B cell (primary cell): ENCODE measurements at regions not wholly inside any gene's neighbourhood (a gene's known extent, or its start where the extent isn't known, plus 50 kb on each side); places are given as distances from the start of the nearest gene placed in this dataset.

Experiments used
- ATAC-seq: fragments of 200-7000 bp; cut with Tn5 transposase; one replicate; pipeline ENCODE4 v1.10.0; 2021; ENCODE audit warnings: low read depth, mild to moderate bottlenecking, moderate number of reproducible peaks, moderate library complexity
- CTCF ChIA-PET: fragments of 350-600 bp; sonication (Branson Sonifier 250); formaldehyde crosslinking; loops from one replicate; lab custom pipeline; 2021; ENCODE audit warnings: antibody characterized with exemption, inconsistent platforms; lab: Charles Lee
- POLR2A ChIA-PET: fragments of 350-600 bp; sonication (Branson Sonifier 250); formaldehyde crosslinking; loops from one replicate; lab custom pipeline; 2021; ENCODE audit warnings: antibody characterized with exemption; lab: Charles Lee
- DNase-seq: peaks from one replicate; pipeline ENCODE4 v3.0.0; 2013
- H2AFZ ChIP-seq: 2 replicates; pipeline ENCODE4 v1.6.1; 2012; ENCODE audit warnings: mild to moderate bottlenecking, low read depth, low read length; ENCODE audit not compliant: insufficient read depth, poor library complexity, severe bottlenecking
- H3K27ac ChIP-seq, 2 donors: 1 replicate in 1 of 2; 2 replicates in 1 of 2; pipeline ENCODE4 v1.5.1; 2012 to 2013; ENCODE audit warnings: low read length in 2 of 2, mild to moderate bottlenecking in 2 of 2, moderate library complexity in 1 of 2
- H3K27me3 ChIP-seq, 4 experiments: fragments of 200-600 bp in 1 of 4; sonication (generic) in 1 of 4; replicated peaks in 1 of 4; 1 replicate in 2 of 4; 2 replicates in 2 of 4; pipeline versions ENCODE4 v1.6.1 to v1.7.0; 2013 to 2016; ENCODE audit warnings: low read length in 3 of 4, mild to moderate bottlenecking in 2 of 4, mixed read lengths in 1 of 4, moderate library complexity in 1 of 4; ENCODE audit not compliant: insufficient read depth in 4 of 4, control insufficient read depth in 3 of 4; ENCODE audit errors: control extremely low read depth in 1 of 4
- H3K36me3 ChIP-seq, 2 experiments: replicated peaks in 1 of 2; 1 replicate in 1 of 2; 2 replicates in 1 of 2; pipeline versions ENCODE4 v1.6.1 to v1.7.1; 2013; ENCODE audit warnings: low read length in 1 of 2; ENCODE audit not compliant: insufficient read depth in 2 of 2, control insufficient read depth in 1 of 2; ENCODE audit errors: control extremely low read depth in 1 of 2, extremely low read depth in 1 of 2
- H3K4me1 ChIP-seq, 2 donors: fragments of 200-600 bp in 1 of 2; sonication (generic) in 1 of 2; 1 replicate in 1 of 2; 2 replicates in 1 of 2; pipeline versions ENCODE4 v1.5.1 to v1.6.1; 2013 to 2017; ENCODE audit warnings: low read length in 2 of 2; ENCODE audit not compliant: control insufficient read depth in 2 of 2, insufficient read depth in 2 of 2
- H3K4me2 ChIP-seq: replicated peaks from 2 replicates; pipeline ENCODE3; 2012; ENCODE audit warnings: mild to moderate bottlenecking, low read depth, low read length; ENCODE audit not compliant: poor library complexity, severe bottlenecking
- H3K4me3 ChIP-seq, 5 experiments: fragments of 200-600 bp in 1 of 5; sonication (generic) in 1 of 5; 1 replicate in 3 of 5; 2 replicates in 2 of 5; pipeline versions ENCODE4 v1.5.1 to v1.7.0; 2011 to 2016; ENCODE audit warnings: low read length in 4 of 5, mild to moderate bottlenecking in 4 of 5, low read depth in 2 of 5, control low read depth in 1 of 5, moderate library complexity in 1 of 5; ENCODE audit not compliant: insufficient read depth in 1 of 5; ENCODE audit errors: control extremely low read depth in 1 of 5, extremely low read depth in 1 of 5
- H3K79me2 ChIP-seq: fragments of 200-600 bp; sonication (generic); one replicate; pipeline ENCODE4 v1.6.0; 2016; ENCODE audit warnings: low read length; ENCODE audit not compliant: control insufficient read depth, insufficient read depth
- H3K9ac ChIP-seq: fragments of 200-600 bp; sonication (generic); 2 replicates; pipeline ENCODE4 v1.6.1; 2017; ENCODE audit warnings: mild to moderate bottlenecking, low read length, moderate library complexity
- H3K9me3 ChIP-seq, 3 donors: one replicate each; pipeline versions ENCODE4 v1.6.1 to v1.7.1; 2013; ENCODE audit warnings: low read length in 2 of 3; ENCODE audit not compliant: control insufficient read depth in 2 of 3, insufficient read depth in 1 of 3; ENCODE audit errors: control extremely low read depth in 1 of 3
- H4K20me1 ChIP-seq: 2 replicates; pipeline ENCODE4 v1.6.0; 2012; ENCODE audit warnings: mild to moderate bottlenecking, low read length; ENCODE audit not compliant: insufficient read depth, control insufficient read depth, poor library complexity, severe bottlenecking
- H3K27ac Mint-ChIP-seq: one replicate; pipeline ENCODE4 v1.8.0; 2021; ENCODE audit warnings: mixed read lengths
- H3K27me3 Mint-ChIP-seq: one replicate; pipeline ENCODE4 v1.8.0; 2021; ENCODE audit warnings: mixed read lengths
- H3K4me1 Mint-ChIP-seq: one replicate; pipeline ENCODE4 v1.8.0; 2021; ENCODE audit warnings: mixed read lengths
- H3K4me3 Mint-ChIP-seq: one replicate; pipeline ENCODE4 v1.8.0; 2021; ENCODE audit warnings: mixed read lengths
- H3K9me3 Mint-ChIP-seq: one replicate; pipeline ENCODE4 v1.8.0; 2022; ENCODE audit warnings: mixed read lengths; ENCODE audit not compliant: insufficient read depth
- EZH2 ChIP-seq: IDR thresholded peaks from 2 replicates; pipeline ENCODE4 v1.6.1; 2012; ENCODE audit warnings: borderline replicate concordance, low read depth, mild to moderate bottlenecking, moderate library complexity, low read length; ENCODE audit not compliant: insufficient read depth, poor library complexity, severe bottlenecking
- WGBS: methylation state at CpG from one replicate; pipeline ENCODE4 v1.1.5; 2013; ENCODE audit warnings: missing lambda C conversion rate; ENCODE audit not compliant: insufficient coverage; 5-methylcytosine and 5-hydroxymethylcytosine counted together
- intact Hi-C: fragments of 100-400 bp; cut with micrococcal nuclease; formaldehyde crosslinking; loops from one replicate; pipeline ENCODE4 v1.10.0; 2022
- TF ChIP-seq, protein P1 (sequence below): fragments of 200-600 bp; IDR thresholded peaks from one replicate; pipeline ENCODE4 v1.8.0; 2022; ENCODE audit warnings: antibody characterized with exemption, mild to moderate bottlenecking

DNA sequence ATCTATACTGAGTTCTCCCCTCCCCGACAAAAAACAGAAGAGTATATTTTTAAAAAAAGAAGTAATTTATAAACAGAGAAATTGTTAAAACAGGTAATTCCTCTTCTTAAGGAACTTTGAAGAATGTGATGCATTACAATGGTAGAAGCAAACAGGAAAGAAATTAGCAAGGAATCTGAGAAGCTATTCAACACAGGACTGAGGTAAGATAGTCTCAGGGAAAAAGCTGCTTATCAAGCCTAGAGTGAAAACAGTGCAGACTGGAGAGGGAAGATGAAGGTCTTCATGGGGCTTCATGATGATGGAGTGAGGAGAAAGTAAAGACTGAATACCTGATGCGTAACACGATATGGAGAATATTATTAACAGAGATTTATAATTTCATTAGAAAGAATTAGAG lies 880.0 kb downstream of the SLC16A7 start:
- no peak overlapping the region for H3K4me3 ChIP-seq
- H3K36me3 ChIP-seq = no peaks in the 10 kb centered on the region
- no peaks in the 10 kb centered on the region for H4K20me1 ChIP-seq
- H3K9me3 Mint-ChIP-seq = no peaks in the 10 kb centered on the region
- CTCF ChIA-PET = no interaction called here
- no peak overlapping the region for H3K9ac ChIP-seq
- H3K4me3 Mint-ChIP-seq = no peak overlapping the region
- H3K27ac ChIP-seq = no peak overlapping the region
- H3K27me3 ChIP-seq = no peaks in the 10 kb centered on the region
- POLR2A ChIA-PET = no interaction called here
- H3K4me1 ChIP-seq = no peaks in the 10 kb centered on the region
- H3K27me3 Mint-ChIP-seq = no peaks in the 10 kb centered on the region
- no peak overlapping the region for H2AFZ ChIP-seq
- intact Hi-C loops = no loop called here
- no peak for DNase-seq
- WGBS = no CpG with 5 or more reads among the region's 3 CpGs
- no peaks in the 10 kb centered on the region for H3K79me2 ChIP-seq
- no peaks in the 10 kb centered on the region for H3K4me1 Mint-ChIP-seq
- H3K4me2 ChIP-seq = no peak overlapping the region
- no peak for TF ChIP-seq EZH2
- TF ChIP-seq, protein P1, sequence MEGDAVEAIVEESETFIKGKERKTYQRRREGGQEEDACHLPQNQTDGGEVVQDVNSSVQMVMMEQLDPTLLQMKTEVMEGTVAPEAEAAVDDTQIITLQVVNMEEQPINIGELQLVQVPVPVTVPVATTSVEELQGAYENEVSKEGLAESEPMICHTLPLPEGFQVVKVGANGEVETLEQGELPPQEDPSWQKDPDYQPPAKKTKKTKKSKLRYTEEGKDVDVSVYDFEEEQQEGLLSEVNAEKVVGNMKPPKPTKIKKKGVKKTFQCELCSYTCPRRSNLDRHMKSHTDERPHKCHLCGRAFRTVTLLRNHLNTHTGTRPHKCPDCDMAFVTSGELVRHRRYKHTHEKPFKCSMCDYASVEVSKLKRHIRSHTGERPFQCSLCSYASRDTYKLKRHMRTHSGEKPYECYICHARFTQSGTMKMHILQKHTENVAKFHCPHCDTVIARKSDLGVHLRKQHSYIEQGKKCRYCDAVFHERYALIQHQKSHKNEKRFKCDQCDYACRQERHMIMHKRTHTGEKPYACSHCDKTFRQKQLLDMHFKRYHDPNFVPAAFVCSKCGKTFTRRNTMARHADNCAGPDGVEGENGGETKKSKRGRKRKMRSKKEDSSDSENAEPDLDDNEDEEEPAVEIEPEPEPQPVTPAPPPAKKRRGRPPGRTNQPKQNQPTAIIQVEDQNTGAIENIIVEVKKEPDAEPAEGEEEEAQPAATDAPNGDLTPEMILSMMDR = no peak
- no peaks in the 10 kb centered on the region for H3K9me3 ChIP-seq
- ATAC-seq = no peak
- H3K27ac Mint-ChIP-seq = no peak overlapping the region

DNA sequence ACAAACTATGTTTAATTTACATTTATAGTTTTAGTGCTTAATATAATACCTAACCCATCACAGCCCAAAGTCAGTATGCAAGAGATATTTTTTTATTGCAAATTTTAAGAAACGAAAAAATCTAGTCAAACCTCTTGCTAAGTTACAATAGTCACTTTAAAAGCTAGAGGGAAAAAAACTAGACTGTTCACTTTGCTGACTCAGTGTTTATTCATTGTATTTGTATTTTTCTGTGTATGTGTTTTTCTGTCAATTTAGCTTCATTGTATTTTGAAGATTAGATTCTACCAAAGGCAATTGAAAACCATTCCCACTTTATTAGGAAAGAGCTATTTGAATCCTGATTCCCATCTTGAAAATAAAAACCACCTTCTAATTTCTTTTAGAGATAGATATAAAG lies 891.5 kb downstream of the SLC16A7 start:
- Histone ChIP-seq H3K27me3 (no peaks in the 10 kb centered on the region), H3K4me3 (no peak overlapping the region), H2AFZ (no peak overlapping the region), H3K79me2 (no peaks in the 10 kb centered on the region), H3K9ac (no peak overlapping the region), H3K4me2 (no peak overlapping the region), H3K36me3 (no peaks in the 10 kb centered on the region), H3K27ac (no peak overlapping the region), H4K20me1 (no peaks in the 10 kb centered on the region), H3K4me1 (no peaks in the 10 kb centered on the region), H3K9me3 (no peaks in the 10 kb centered on the region)
- ChIA-PET POLR2A (no interaction called here), CTCF (no interaction called here)
- no peaks in the 10 kb centered on the region for H3K27me3 Mint-ChIP-seq
- H3K9me3 Mint-ChIP-seq = no peaks in the 10 kb centered on the region
- TF ChIP-seq EZH2 = no peak
- TF ChIP-seq, protein P1 = no peak
- no peak overlapping the region for H3K4me3 Mint-ChIP-seq
- intact Hi-C loops = no loop called here
- H3K27ac Mint-ChIP-seq = no peak overlapping the region
- no CpG with 5 or more reads among the region's 1 CpG for WGBS
- ATAC-seq (no peak), DNase-seq (no peak)
- no peaks in the 10 kb centered on the region for H3K4me1 Mint-ChIP-seq
